ENCODE measurements at regions not wholly inside any gene's neighbourhood (a gene's known extent, or its start where the extent isn't known, plus 50 kb on each side); places are given as distances from the start of the nearest gene placed in this dataset.

DNA sequence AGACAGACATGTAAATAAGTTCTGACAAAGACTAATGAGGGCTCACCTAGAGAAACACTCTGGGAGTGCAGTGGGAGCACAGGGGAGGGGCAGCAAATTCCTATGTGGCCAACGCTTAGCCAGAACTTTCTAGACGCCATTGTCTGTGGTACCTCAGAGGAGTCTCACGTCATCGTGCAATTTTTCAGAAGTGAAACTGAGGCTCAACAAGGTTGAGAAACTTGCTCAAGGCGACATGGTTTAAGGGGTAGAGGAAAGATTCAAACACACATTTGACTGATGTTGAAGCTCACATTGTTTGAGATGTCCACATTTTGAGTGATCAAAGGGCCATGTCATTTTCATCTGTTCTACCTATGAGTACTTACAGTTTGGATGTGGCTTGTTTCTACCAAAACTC lies 152.6 kb upstream of the LMO4 start:
- TF ChIP-seq POLR2A (IDR thresholded peaks at IDR 0.05; ENCODE audit: low read depth, low read length) (no peak), POLR2AphosphoS5 (IDR thresholded peaks at IDR 0.05; ENCODE audit: low read depth, low read length) (no peak), PAX5 (IDR thresholded peaks at IDR 0.05; ENCODE audit: insufficient read depth, low read length, severe bottlenecking) (no peak), TAF1 (IDR thresholded peaks at IDR 0.05; ENCODE audit: low read depth, low read length) (no peak), SPI1 (IDR thresholded peaks at IDR 0.05; ENCODE audit: low read depth, low read length) (no peak; the same call in 1 of the 2 replicates), POU2F2 (IDR thresholded peaks at IDR 0.05; ENCODE audit: low read depth, low read length) (no peak)
